ENCODE measurements at regions not wholly inside any gene's neighbourhood (a gene's known extent, or its start where the extent isn't known, plus 50 kb on each side); places are given as distances from the start of the nearest gene placed in this dataset.

- TF ChIP-seq, protein P1, sequence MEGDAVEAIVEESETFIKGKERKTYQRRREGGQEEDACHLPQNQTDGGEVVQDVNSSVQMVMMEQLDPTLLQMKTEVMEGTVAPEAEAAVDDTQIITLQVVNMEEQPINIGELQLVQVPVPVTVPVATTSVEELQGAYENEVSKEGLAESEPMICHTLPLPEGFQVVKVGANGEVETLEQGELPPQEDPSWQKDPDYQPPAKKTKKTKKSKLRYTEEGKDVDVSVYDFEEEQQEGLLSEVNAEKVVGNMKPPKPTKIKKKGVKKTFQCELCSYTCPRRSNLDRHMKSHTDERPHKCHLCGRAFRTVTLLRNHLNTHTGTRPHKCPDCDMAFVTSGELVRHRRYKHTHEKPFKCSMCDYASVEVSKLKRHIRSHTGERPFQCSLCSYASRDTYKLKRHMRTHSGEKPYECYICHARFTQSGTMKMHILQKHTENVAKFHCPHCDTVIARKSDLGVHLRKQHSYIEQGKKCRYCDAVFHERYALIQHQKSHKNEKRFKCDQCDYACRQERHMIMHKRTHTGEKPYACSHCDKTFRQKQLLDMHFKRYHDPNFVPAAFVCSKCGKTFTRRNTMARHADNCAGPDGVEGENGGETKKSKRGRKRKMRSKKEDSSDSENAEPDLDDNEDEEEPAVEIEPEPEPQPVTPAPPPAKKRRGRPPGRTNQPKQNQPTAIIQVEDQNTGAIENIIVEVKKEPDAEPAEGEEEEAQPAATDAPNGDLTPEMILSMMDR (IDR thresholded peaks at IDR 0.05), result no peak
- no peak for TF ChIP-seq POLR2A (IDR thresholded peaks at IDR 0.05)
These were observed 607.4 kb upstream of the MBL2 start for GRCh38 chr10:53379956-53380355.
